HEK293T (cell line): ENCODE measurements at regions not wholly inside any gene's neighbourhood (a gene's known extent, or its start where the extent isn't known, plus 50 kb on each side); places are given as distances from the start of the nearest gene placed in this dataset.

Experiments used
- CTBP1 ChIP-seq: fragments of 450-650 bp; IDR thresholded peaks from 2 replicates; pipeline ENCODE4 v1.6.1; 2016; ENCODE audit warnings: borderline replicate concordance
- ELF4 ChIP-seq: fragments of 450-650 bp; IDR thresholded peaks from 2 replicates; pipeline ENCODE4 v1.6.1; 2017; ENCODE audit warnings: antibody characterized with exemption
- FOXA1 ChIP-seq: fragments of 450-650 bp; IDR thresholded peaks from 2 replicates; pipeline ENCODE4 v1.6.1; 2016; ENCODE audit warnings: mild to moderate bottlenecking
- FOXK2 ChIP-seq: fragments of 450-650 bp; IDR thresholded peaks from 2 replicates; pipeline ENCODE4 v1.6.1; 2016; ENCODE audit warnings: mild to moderate bottlenecking
- FOXM1 ChIP-seq: fragments of 450-650 bp; IDR thresholded peaks from 2 replicates; pipeline ENCODE4 v1.6.1; 2017; ENCODE audit warnings: mild to moderate bottlenecking, borderline replicate concordance
- LEF1 ChIP-seq: fragments of 450-650 bp; IDR thresholded peaks from 2 replicates; pipeline ENCODE4 v1.6.1; 2017; ENCODE audit warnings: mild to moderate bottlenecking, borderline replicate concordance
- NFRKB ChIP-seq: fragments of 450-650 bp; IDR thresholded peaks from 2 replicates; pipeline ENCODE4 v1.6.1; 2016; ENCODE audit warnings: mild to moderate bottlenecking, moderate library complexity
- PKNOX1 ChIP-seq: fragments of 450-650 bp; IDR thresholded peaks from 2 replicates; pipeline ENCODE4 v1.6.1; 2016
- SP1 ChIP-seq: fragments of 450-650 bp; IDR thresholded peaks from 2 replicates; pipeline ENCODE4 v1.6.1; 2017
- SUZ12 ChIP-seq: fragments of 450-650 bp; IDR thresholded peaks from 2 replicates; pipeline ENCODE4 v1.6.1; 2016; ENCODE audit warnings: mild to moderate bottlenecking

GRCh38 chrX:88416002-88416401 lies 331.0 kb upstream of the CPXCR1 start:
- no peak for TF ChIP-seq SUZ12
- no peak for TF ChIP-seq LEF1
- TF ChIP-seq PKNOX1 = no peak
- no peak for TF ChIP-seq ELF4
- no peak for TF ChIP-seq FOXM1
- no peak for TF ChIP-seq SP1
- TF ChIP-seq NFRKB = no peak
- TF ChIP-seq FOXK2 = no peak
- TF ChIP-seq FOXA1 = no peak
- TF ChIP-seq CTBP1 = no peak
